H9 (cell line): ENCODE measurements at regions not wholly inside any gene's neighbourhood (a gene's known extent, or its start where the extent isn't known, plus 50 kb on each side); places are given as distances from the start of the nearest gene placed in this dataset.

Experiments used
- DNase-seq: peaks from one replicate; pipeline ENCODE4 v3.0.0-alpha.2; 2017
- H2AFZ ChIP-seq: one replicate; pipeline ENCODE4 v1.6.1; 2013; ENCODE audit warnings: mild to moderate bottlenecking, low read length, control low read depth, moderate library complexity
- H2AK5ac ChIP-seq: 2 replicates; pipeline ENCODE4 v1.6.1; 2013; ENCODE audit warnings: low read length, control low read depth, mixed read lengths; ENCODE audit not compliant: insufficient read length
- H2BK120ac ChIP-seq: one replicate; pipeline ENCODE4 v1.6.1; 2013; ENCODE audit warnings: low read depth, mild to moderate bottlenecking, low read length, control low read depth, inconsistent platforms; ENCODE audit not compliant: poor library complexity, severe bottlenecking
- H2BK12ac ChIP-seq: 2 replicates; pipeline ENCODE4 v1.6.1; 2013; ENCODE audit warnings: low read length, control low read depth, mixed read lengths, low read depth; ENCODE audit not compliant: insufficient read length
- H2BK15ac ChIP-seq: 2 replicates; pipeline ENCODE4 v1.6.1; 2013; ENCODE audit warnings: low read depth, low read length, control low read depth
- H2BK20ac ChIP-seq: one replicate; pipeline ENCODE4 v1.6.1; 2013; ENCODE audit warnings: low read depth, mild to moderate bottlenecking, low read length, control low read depth, inconsistent platforms; ENCODE audit not compliant: poor library complexity, severe bottlenecking
- H2BK5ac ChIP-seq: 2 replicates; pipeline ENCODE4 v1.6.1; 2013; ENCODE audit warnings: low read length, control low read depth, mixed read lengths; ENCODE audit not compliant: insufficient read length
- H3K14ac ChIP-seq: 2 replicates; pipeline ENCODE4 v1.6.1; 2013; ENCODE audit warnings: low read length, control low read depth; ENCODE audit not compliant: insufficient read depth
- H3K18ac ChIP-seq: 2 replicates; pipeline ENCODE4 v1.6.1; 2013; ENCODE audit warnings: low read depth, mild to moderate bottlenecking, mixed read lengths, low read length, control low read depth; ENCODE audit not compliant: insufficient read length
- H3K23ac ChIP-seq: 2 replicates; pipeline ENCODE4 v1.6.1; 2013; ENCODE audit warnings: low read length, control low read depth, mixed read lengths, low read depth; ENCODE audit not compliant: insufficient read length
- H3K23me2 ChIP-seq: 2 replicates; pipeline ENCODE4 v1.6.1; 2013; ENCODE audit warnings: low read depth, mild to moderate bottlenecking, mixed read lengths, low read length, control low read depth; ENCODE audit not compliant: insufficient read length, poor library complexity, severe bottlenecking
- H3K27ac ChIP-seq: 2 replicates; pipeline ENCODE4 v1.5.1; 2013; ENCODE audit warnings: low read length, control low read depth, mixed read lengths, low read depth; ENCODE audit not compliant: insufficient read length
- H3K27me3 ChIP-seq: 2 replicates; pipeline ENCODE4 v1.6.1; 2013; ENCODE audit warnings: low read length, control low read depth, inconsistent platforms; ENCODE audit not compliant: insufficient read depth
- H3K4ac ChIP-seq: 2 replicates; pipeline ENCODE4 v1.6.1; 2013; ENCODE audit warnings: low read depth, mild to moderate bottlenecking, control low read depth, inconsistent platforms, low read length, moderate library complexity
- H3K4me1 ChIP-seq: 2 replicates; pipeline ENCODE4 v1.6.1; 2013; ENCODE audit warnings: low read length, control low read depth, inconsistent platforms; ENCODE audit not compliant: insufficient read depth
- H3K4me2 ChIP-seq: 2 replicates; pipeline ENCODE4 v1.6.1; 2013; ENCODE audit warnings: low read length, control low read depth, mixed read lengths; ENCODE audit not compliant: insufficient read length, insufficient read depth
- H3K56ac ChIP-seq: 2 replicates; pipeline ENCODE4 v1.6.1; 2013; ENCODE audit warnings: low read depth, mild to moderate bottlenecking, mixed read lengths, low read length, control low read depth; ENCODE audit not compliant: insufficient read length
- H3K79me1 ChIP-seq: 2 replicates; pipeline ENCODE4 v1.6.1; 2013; ENCODE audit warnings: low read depth, mild to moderate bottlenecking, moderate library complexity, low read length, control low read depth, inconsistent platforms; ENCODE audit not compliant: insufficient read depth, poor library complexity, severe bottlenecking
- H3K79me2 ChIP-seq: 2 replicates; pipeline ENCODE4 v1.6.1; 2013; ENCODE audit warnings: low read length, control low read depth, inconsistent platforms; ENCODE audit not compliant: insufficient read depth
- H3K9ac ChIP-seq: 2 replicates; pipeline ENCODE4 v1.6.1; 2013; ENCODE audit warnings: low read length, control low read depth, mixed read lengths; ENCODE audit not compliant: insufficient read length; ENCODE audit errors: extremely low read depth
- H3K9me3 ChIP-seq: one replicate; pipeline ENCODE4 v1.6.1; 2013; ENCODE audit warnings: low read depth, low read length, inconsistent platforms; ENCODE audit not compliant: control insufficient read depth
- H3T11ph ChIP-seq: one replicate; pipeline ENCODE4 v1.6.1; 2013; ENCODE audit warnings: mild to moderate bottlenecking, low read length, control low read depth, inconsistent platforms
- H4K20me1 ChIP-seq: one replicate; pipeline ENCODE4 v1.6.1; 2013; ENCODE audit not compliant: control insufficient read depth, insufficient read length, insufficient read depth
- H4K5ac ChIP-seq: 2 replicates; pipeline ENCODE4 v1.6.1; 2013; ENCODE audit warnings: low read depth, mild to moderate bottlenecking, mixed read lengths, low read length, control low read depth; ENCODE audit not compliant: insufficient read length
- H4K8ac ChIP-seq: replicated peaks from 2 replicates; pipeline ENCODE4 v1.6.1; 2013; ENCODE audit warnings: low read length, control low read depth, mixed read lengths, low read depth; ENCODE audit not compliant: insufficient read length
- H4K91ac ChIP-seq: 2 replicates; pipeline ENCODE4 v1.6.1; 2013; ENCODE audit warnings: low read depth, mild to moderate bottlenecking, moderate library complexity, mixed read lengths, low read length, control low read depth; ENCODE audit not compliant: insufficient read length
- H3K27ac Mint-ChIP-seq, 3 experiments: 2 replicates in 2 of 3; 3 replicates in 1 of 3; pipeline ENCODE4 v1.8.0; 2020 to 2021; ENCODE audit warnings: mixed read lengths in 3 of 3, mild to moderate bottlenecking in 1 of 3, moderate library complexity in 1 of 3
- H3K27me3 Mint-ChIP-seq: 2 replicates; pipeline ENCODE4 v1.8.0; 2021; ENCODE audit warnings: low read depth, mild to moderate bottlenecking, moderate library complexity, mixed read lengths
- H3K36me3 Mint-ChIP-seq, 3 experiments: 2 replicates in 2 of 3; 3 replicates in 1 of 3; pipeline ENCODE4 v1.8.0; 2020 to 2021; ENCODE audit warnings: low read depth in 3 of 3, mixed read lengths in 3 of 3; ENCODE audit not compliant: insufficient read depth in 1 of 3
- H3K4me1 Mint-ChIP-seq, 2 experiments: 2 replicates each; pipeline ENCODE4 v1.8.0; 2020; ENCODE audit warnings: mixed read lengths in 2 of 2
- H3K4me3 Mint-ChIP-seq, 2 experiments: 2 replicates in 1 of 2; 3 replicates in 1 of 2; pipeline ENCODE4 v1.8.0; 2020 to 2021; ENCODE audit warnings: mild to moderate bottlenecking in 2 of 2, mixed read lengths in 2 of 2, moderate library complexity in 1 of 2
- H3K9me3 Mint-ChIP-seq, 2 experiments: 2 replicates in 1 of 2; 3 replicates in 1 of 2; pipeline ENCODE4 v1.8.0; 2020; ENCODE audit warnings: mild to moderate bottlenecking in 2 of 2, mixed read lengths in 2 of 2, moderate library complexity in 1 of 2
- WGBS: extraction: QIAGEN DNeasy Blood & Tissue Kit; methylation state at CpG from one replicate; pipeline ENCODE4 v1.1.7; 2013; ENCODE audit warnings: missing lambda C conversion rate, low lambda C conversion rate, mixed read lengths; ENCODE audit not compliant: insufficient read length; ENCODE audit errors: extremely low coverage; 5-methylcytosine and 5-hydroxymethylcytosine counted together
- TF ChIP-seq, protein P1 (sequence below): fragments of 200-600 bp; sonication (generic); conservative IDR thresholded peaks from 3 replicates; pipeline ENCODE4 v1.8.0; 2021; ENCODE audit warnings: antibody characterized with exemption, mild to moderate bottlenecking

GRCh38 chr17:55911186-55911585 lies 160.3 kb downstream of the PCTP start:
- no peak for DNase-seq
- no peak overlapping the region for H2AK5ac ChIP-seq
- H3K14ac ChIP-seq: no peak overlapping the region
- no peaks in the 10 kb centered on the region for H3K79me2 ChIP-seq
- no peaks in the 10 kb centered on the region for H3K27me3 ChIP-seq
- no peak overlapping the region for H2BK12ac ChIP-seq
- no peaks in the 10 kb centered on the region for H4K20me1 ChIP-seq
- H4K8ac ChIP-seq: no peak overlapping the region
- no peak overlapping the region for H3K9ac ChIP-seq
- no peak overlapping the region for H3K23ac ChIP-seq
- H3K9me3 Mint-ChIP-seq: peaks cover 0 to 11% of the 10 kb centered on the region in 2 experiments; a peak in 1 of 5 replicates
- no peak overlapping the region for H3K27ac ChIP-seq
- H2AFZ ChIP-seq: no peak overlapping the region
- H2BK20ac ChIP-seq: no peak overlapping the region
- no peak overlapping the region for H3K18ac ChIP-seq
- H3K4me1 ChIP-seq: no peaks in the 10 kb centered on the region
- H2BK5ac ChIP-seq: no peak overlapping the region
- no peak overlapping the region for H3K4me3 Mint-ChIP-seq
- H3T11ph ChIP-seq: no peak overlapping the region
- no peaks in the 10 kb centered on the region; the same call in 1 of the 2 replicates for H3K27me3 Mint-ChIP-seq
- no peak overlapping the region for H3K4ac ChIP-seq
- H3K56ac ChIP-seq: no peak overlapping the region
- peaks cover 0 to 5% (median 0%) of the 10 kb centered on the region in 3 experiments; a peak in 2 of 7 replicates for H3K36me3 Mint-ChIP-seq
- H4K91ac ChIP-seq: no peak overlapping the region
- H3K23me2 ChIP-seq: no peaks in the 10 kb centered on the region
- WGBS: no CpG with 5 or more reads among the region's 4 CpGs
- no peak overlapping the region for H2BK15ac ChIP-seq
- no peaks in the 10 kb centered on the region for H3K4me1 Mint-ChIP-seq
- H3K4me2 ChIP-seq: no peak overlapping the region
- no peak overlapping the region for H2BK120ac ChIP-seq
- H4K5ac ChIP-seq: no peak overlapping the region
- no peaks in the 10 kb centered on the region for H3K79me1 ChIP-seq
- H3K9me3 ChIP-seq: no peaks in the 10 kb centered on the region
- H3K27ac Mint-ChIP-seq: no peak overlapping the region
- TF ChIP-seq, protein P1, sequence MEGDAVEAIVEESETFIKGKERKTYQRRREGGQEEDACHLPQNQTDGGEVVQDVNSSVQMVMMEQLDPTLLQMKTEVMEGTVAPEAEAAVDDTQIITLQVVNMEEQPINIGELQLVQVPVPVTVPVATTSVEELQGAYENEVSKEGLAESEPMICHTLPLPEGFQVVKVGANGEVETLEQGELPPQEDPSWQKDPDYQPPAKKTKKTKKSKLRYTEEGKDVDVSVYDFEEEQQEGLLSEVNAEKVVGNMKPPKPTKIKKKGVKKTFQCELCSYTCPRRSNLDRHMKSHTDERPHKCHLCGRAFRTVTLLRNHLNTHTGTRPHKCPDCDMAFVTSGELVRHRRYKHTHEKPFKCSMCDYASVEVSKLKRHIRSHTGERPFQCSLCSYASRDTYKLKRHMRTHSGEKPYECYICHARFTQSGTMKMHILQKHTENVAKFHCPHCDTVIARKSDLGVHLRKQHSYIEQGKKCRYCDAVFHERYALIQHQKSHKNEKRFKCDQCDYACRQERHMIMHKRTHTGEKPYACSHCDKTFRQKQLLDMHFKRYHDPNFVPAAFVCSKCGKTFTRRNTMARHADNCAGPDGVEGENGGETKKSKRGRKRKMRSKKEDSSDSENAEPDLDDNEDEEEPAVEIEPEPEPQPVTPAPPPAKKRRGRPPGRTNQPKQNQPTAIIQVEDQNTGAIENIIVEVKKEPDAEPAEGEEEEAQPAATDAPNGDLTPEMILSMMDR: no peak
